HUES6 (cell line): ENCODE measurements at regions not wholly inside any gene's neighbourhood (a gene's known extent, or its start where the extent isn't known, plus 50 kb on each side); places are given as distances from the start of the nearest gene placed in this dataset.

Experiments used
- H3K27ac ChIP-seq: 2 replicates; pipeline ENCODE4 v1.7.0; 2013; ENCODE audit warnings: low read depth, mild to moderate bottlenecking, low read length, inconsistent platforms
- H3K27me3 ChIP-seq: 2 replicates; pipeline ENCODE4 v1.6.1; 2013; ENCODE audit warnings: low read length; ENCODE audit not compliant: control insufficient read depth, insufficient read depth
- H3K36me3 ChIP-seq: 2 replicates; pipeline ENCODE4 v1.6.1; 2013; ENCODE audit warnings: low read length; ENCODE audit not compliant: control insufficient read depth, insufficient read depth
- H3K4me1 ChIP-seq: 2 replicates; pipeline ENCODE4 v1.6.1; 2013; ENCODE audit warnings: low read length; ENCODE audit not compliant: control insufficient read depth, insufficient read depth
- H3K4me3 ChIP-seq: 2 replicates; pipeline ENCODE4 v1.5.1; 2013; ENCODE audit warnings: low read depth, low read length
- H3K9ac ChIP-seq: one replicate; pipeline ENCODE4 v1.6.1; 2013; ENCODE audit warnings: mild to moderate bottlenecking, low read length
- H3K9me3 ChIP-seq: 2 replicates; pipeline ENCODE4 v1.6.1; 2013; ENCODE audit warnings: low read depth, low read length; ENCODE audit not compliant: control insufficient read depth, insufficient read depth

DNA sequence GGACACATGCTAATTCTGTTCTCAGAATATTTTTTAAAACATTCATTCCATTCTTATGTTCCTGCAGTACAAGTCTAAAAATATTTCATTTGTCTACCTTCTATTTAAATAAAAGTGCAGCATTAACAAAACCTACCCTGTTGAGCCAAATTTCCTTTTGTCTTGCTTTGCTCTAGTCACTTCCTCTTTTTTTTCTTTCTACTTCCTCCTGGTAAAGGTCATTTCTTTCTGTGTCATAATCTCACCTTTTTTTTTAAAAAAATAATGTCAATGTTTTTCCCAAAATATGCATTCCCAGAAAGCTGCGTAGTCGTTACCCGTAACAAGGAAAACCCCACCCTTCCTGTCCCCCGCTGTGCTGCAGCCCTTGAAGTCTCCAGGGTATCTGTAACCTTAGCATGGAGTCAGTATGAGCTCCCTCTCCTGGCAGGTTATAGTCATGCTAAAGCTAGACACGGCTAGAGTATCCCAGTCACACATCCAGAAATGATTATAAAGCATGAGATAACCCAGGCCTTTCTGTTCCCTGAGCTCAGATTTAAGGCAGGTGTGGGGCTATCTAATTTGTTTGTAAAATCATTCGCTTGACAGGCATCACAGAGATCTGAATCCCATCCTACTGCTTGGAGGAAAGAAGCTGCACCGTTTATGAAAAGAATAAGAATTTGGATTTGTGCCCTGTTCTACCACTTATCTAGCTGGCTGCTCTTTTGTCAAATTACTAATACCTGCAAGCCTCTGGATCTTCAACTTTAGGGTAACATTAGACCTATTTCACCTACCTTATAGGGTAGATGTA lies 51.1 kb upstream of the EED start:
- H3K9me3 ChIP-seq: no peaks in the 10 kb centered on the region
- H3K36me3 ChIP-seq: no peaks in the 10 kb centered on the region
- peaks cover 10% of the 10 kb centered on the region for H3K4me1 ChIP-seq
- peak overlapping the region; percentile 23; the same call in 1 of the 2 replicates for H3K4me3 ChIP-seq
- no peak overlapping the region for H3K9ac ChIP-seq
- H3K27ac ChIP-seq: no peak overlapping the region
- H3K27me3 ChIP-seq: no peaks in the 10 kb centered on the region

DNA sequence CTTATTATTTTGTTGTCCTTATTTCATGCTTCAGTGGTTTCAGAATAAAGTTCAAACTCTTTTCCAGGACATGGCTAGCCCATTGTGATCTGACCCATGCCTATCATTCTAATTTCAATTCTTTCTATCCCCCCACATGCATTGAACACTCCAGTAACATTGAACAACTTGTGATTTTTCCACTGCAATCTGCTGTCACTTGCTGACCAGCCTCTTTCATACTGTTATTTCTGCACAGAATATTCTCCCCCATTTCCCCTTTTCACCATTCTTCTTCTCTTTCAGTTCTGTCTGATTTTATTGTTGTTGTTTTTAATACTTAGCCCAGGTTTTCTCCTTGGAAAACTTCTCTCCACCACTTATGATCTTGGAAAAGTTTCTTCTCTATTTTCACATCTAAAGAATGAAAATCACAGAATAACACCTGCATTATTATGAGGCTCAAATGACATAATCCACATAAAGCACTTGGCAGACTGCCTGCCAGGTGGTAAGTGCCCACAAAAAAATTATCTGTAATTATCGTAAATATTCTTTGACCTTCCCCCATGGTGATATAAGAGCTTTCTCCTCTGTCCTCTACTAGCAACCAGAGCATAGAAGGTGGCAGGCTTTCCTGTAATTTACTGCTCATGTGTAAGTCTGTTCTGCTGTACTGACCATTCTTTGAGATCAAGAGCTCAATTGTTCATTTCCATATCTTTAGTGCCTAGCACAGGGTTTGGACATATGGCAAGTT lies 51.9 kb upstream of the EED start:
- H3K27ac ChIP-seq: no peak overlapping the region
- no peaks in the 10 kb centered on the region for H3K27me3 ChIP-seq
- peaks cover 10% of the 10 kb centered on the region for H3K4me1 ChIP-seq
- H3K36me3 ChIP-seq: no peaks in the 10 kb centered on the region
- no peak overlapping the region for H3K9ac ChIP-seq
- H3K4me3 ChIP-seq: no peak overlapping the region
- H3K9me3 ChIP-seq: no peaks in the 10 kb centered on the region

DNA sequence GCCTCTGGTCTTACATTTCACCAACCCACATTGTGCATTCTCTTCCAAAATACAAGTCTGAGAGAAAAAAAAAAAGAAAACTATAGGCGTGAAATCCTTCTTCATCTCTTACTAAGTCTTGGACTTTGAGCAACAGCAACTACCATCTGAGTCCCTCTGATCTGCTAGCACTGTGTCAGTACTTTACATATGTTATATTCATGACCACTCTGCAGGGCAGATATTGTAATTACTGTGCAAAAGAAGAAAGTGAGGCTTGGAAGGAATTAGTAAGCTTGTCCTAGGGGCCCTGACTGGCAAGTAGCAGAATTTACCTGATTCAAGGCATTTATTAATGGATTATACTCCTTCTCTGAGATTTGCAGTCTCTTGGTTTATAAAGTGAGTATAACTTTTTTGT lies 52.7 kb upstream of the EED start:
- H3K4me3 ChIP-seq: no peak overlapping the region
- no peaks in the 10 kb centered on the region for H3K9me3 ChIP-seq
- no peak overlapping the region for H3K27ac ChIP-seq
- H3K27me3 ChIP-seq: no peaks in the 10 kb centered on the region
- no peaks in the 10 kb centered on the region for H3K36me3 ChIP-seq
- peaks cover 10% of the 10 kb centered on the region for H3K4me1 ChIP-seq
- H3K9ac ChIP-seq: no peak overlapping the region

- no peak overlapping the region for H3K9ac ChIP-seq
- H3K27me3 ChIP-seq: no peaks in the 10 kb centered on the region
- H3K4me1 ChIP-seq: no peaks in the 10 kb centered on the region
- H3K9me3 ChIP-seq: no peaks in the 10 kb centered on the region
- H3K27ac ChIP-seq: no peak overlapping the region
- no peak overlapping the region for H3K4me3 ChIP-seq
- no peaks in the 10 kb centered on the region for H3K36me3 ChIP-seq
Measured at GRCh38 chr11:86187027-86187426, 57.5 kb upstream of the EED start.

- H3K9ac ChIP-seq: no peak overlapping the region
- H3K4me3 ChIP-seq: no peak overlapping the region
- H3K27me3 ChIP-seq: no peaks in the 10 kb centered on the region
- H3K27ac ChIP-seq: no peak overlapping the region
- H3K9me3 ChIP-seq: no peaks in the 10 kb centered on the region
- H3K36me3 ChIP-seq: no peaks in the 10 kb centered on the region
- no peaks in the 10 kb centered on the region for H3K4me1 ChIP-seq
Measured at GRCh38 chr11:86186386-86186785, 58.2 kb upstream of the EED start.

DNA sequence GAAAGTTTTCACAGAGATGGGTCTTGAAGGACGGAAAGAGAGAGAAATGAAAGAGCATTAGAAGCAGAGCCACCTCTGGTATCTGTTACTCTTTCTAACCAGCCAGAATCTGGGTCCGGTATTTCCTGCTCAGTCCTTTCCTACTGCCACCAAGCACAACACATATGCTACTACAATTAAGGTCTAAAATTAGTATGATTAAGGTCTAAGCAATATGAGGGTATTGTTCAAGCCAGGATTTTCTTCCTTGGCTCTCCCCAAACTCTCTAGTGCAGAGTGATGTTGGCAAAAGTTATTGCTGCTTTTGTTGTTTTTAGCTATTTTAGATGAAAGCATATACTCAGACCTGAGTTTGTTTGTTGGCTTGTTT lies 59.2 kb upstream of the EED start:
- H3K9ac ChIP-seq: no peak overlapping the region

DNA sequence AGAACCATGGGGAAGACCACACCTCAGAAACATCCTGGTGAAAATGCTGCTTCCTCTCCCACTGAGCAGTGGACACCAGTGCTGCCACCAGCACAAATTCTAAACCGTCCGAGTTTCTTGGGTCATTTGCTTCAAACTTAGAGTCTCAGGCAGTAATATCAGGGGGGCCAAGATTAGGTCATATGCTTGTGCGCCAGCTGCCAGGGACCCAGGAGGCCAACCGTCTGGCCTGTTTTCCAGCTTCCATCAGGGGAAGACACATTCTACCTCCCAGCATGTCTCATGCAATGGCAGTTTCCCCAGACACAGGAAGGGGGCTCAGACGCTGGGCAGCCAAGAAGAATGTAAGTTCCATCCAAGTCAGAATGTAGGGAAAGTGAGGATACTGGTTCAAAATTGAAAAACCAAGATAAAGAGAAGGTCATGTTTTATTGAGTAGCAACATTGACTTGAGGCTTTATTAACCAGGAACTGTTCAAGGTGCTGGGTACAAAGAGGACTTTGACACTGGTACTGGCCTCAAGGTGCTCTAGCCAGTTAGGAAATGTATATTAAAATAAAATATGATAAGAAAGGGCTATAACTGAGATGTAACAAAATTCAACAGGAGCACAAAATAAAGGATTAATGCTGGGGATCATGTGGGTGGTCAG lies 59.7 kb upstream of the EED start:
- Histone ChIP-seq H3K27ac (no peak overlapping the region), H3K9ac (no peak overlapping the region), H3K4me3 (no peak overlapping the region), H3K27me3 (no peaks in the 10 kb centered on the region), H3K9me3 (no peaks in the 10 kb centered on the region), H3K4me1 (no peaks in the 10 kb centered on the region), H3K36me3 (no peaks in the 10 kb centered on the region)

More for the DNA sequence above, 59.2 kb upstream of the EED start:
- H3K4me3 ChIP-seq: no peak overlapping the region
- no peaks in the 10 kb centered on the region for H3K4me1 ChIP-seq
- H3K27me3 ChIP-seq: no peaks in the 10 kb centered on the region
- H3K36me3 ChIP-seq: no peaks in the 10 kb centered on the region
- H3K9me3 ChIP-seq: no peaks in the 10 kb centered on the region
- H3K27ac ChIP-seq: no peak overlapping the region

- Histone ChIP-seq H3K9ac (no peak overlapping the region), H3K9me3 (no peaks in the 10 kb centered on the region), H3K4me3 (no peak overlapping the region), H3K36me3 (no peaks in the 10 kb centered on the region), H3K27me3 (no peaks in the 10 kb centered on the region), H3K27ac (no peak overlapping the region), H3K4me1 (no peaks in the 10 kb centered on the region)
Measured at GRCh38 chr11:86183694-86184093, 60.9 kb upstream of the EED start.

- Histone ChIP-seq H3K9ac (no peak overlapping the region), H3K36me3 (no peaks in the 10 kb centered on the region), H3K4me3 (no peak overlapping the region), H3K27ac (no peak overlapping the region), H3K9me3 (no peaks in the 10 kb centered on the region), H3K27me3 (no peaks in the 10 kb centered on the region), H3K4me1 (no peaks in the 10 kb centered on the region)
Measured at GRCh38 chr11:86182976-86183584, 61.5 kb upstream of the EED start.

DNA sequence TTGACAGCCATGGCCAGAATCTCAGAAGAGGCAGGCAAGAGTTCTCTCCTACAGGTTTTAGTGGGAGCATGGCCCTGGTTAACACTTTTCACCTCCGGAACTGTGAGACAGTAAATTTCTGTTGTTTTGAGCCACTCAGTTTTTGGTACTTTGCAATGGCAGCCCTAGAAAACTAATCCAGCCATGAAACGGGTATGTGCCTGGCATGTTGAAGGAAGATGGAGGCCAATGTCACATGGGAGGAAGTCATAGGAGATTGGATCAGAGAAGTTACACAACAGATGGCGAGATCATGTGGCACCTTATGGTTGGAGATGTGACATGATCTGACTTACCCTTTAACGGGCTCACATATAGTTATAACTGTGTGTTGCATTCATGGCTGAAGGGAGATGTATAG lies 63.2 kb upstream of the EED start:
- Histone ChIP-seq H3K4me3 (no peak overlapping the region), H3K27me3 (no peaks in the 10 kb centered on the region), H3K9ac (no peak overlapping the region), H3K9me3 (no peaks in the 10 kb centered on the region), H3K36me3 (no peaks in the 10 kb centered on the region), H3K27ac (no peak overlapping the region), H3K4me1 (no peaks in the 10 kb centered on the region)

GRCh38 chr11:86180851-86181250 lies 63.7 kb upstream of the EED start:
- Histone ChIP-seq H3K36me3 (no peaks in the 10 kb centered on the region), H3K27ac (no peak overlapping the region), H3K9me3 (no peaks in the 10 kb centered on the region), H3K4me3 (no peak overlapping the region), H3K4me1 (no peaks in the 10 kb centered on the region), H3K27me3 (no peaks in the 10 kb centered on the region), H3K9ac (no peak overlapping the region)
